ENCODE measurements at regions not wholly inside any gene's neighbourhood (a gene's known extent, or its start where the extent isn't known, plus 50 kb on each side); places are given as distances from the start of the nearest gene placed in this dataset.

DNA sequence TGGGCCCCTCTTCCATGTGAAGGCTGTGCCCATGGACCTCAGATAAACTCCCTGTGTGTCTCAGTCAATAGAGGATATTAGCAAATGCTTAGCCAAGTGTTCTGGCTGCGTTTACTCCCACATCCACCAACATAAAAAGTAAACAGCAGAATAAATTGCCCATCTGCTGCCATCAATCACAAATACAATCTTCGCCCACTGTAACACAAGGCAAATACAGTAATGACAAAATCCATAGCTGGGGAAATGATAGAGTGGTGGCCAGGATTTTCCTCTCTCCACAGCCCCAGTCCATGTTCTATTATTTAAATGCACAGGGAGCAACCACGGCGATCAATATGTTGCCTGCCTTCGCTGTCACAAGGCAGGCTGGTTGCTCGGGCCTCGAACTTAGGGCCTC is 376.5 kb downstream of the UQCRFS1 start:
- TF ChIP-seq, protein P1, sequence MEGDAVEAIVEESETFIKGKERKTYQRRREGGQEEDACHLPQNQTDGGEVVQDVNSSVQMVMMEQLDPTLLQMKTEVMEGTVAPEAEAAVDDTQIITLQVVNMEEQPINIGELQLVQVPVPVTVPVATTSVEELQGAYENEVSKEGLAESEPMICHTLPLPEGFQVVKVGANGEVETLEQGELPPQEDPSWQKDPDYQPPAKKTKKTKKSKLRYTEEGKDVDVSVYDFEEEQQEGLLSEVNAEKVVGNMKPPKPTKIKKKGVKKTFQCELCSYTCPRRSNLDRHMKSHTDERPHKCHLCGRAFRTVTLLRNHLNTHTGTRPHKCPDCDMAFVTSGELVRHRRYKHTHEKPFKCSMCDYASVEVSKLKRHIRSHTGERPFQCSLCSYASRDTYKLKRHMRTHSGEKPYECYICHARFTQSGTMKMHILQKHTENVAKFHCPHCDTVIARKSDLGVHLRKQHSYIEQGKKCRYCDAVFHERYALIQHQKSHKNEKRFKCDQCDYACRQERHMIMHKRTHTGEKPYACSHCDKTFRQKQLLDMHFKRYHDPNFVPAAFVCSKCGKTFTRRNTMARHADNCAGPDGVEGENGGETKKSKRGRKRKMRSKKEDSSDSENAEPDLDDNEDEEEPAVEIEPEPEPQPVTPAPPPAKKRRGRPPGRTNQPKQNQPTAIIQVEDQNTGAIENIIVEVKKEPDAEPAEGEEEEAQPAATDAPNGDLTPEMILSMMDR (IDR thresholded peaks at IDR 0.05; ENCODE audit: insufficient read depth, low read depth, low read length), result no peak
- no peak for DNase-seq (ENCODE audit: low read depth)
- H3K27me3 ChIP-seq (ENCODE audit: control insufficient read depth, insufficient read depth, low read length), result peaks cover 4% of the 10 kb centered on the region; the same call in 1 of the 2 replicates
- ChIA-PET POLR2A (no interaction called here), CTCF (interaction anchor here (1.2 kb wide), 1 partner anchor 11 kb away, joined by 3 read pairs; no protein-coding TSS in a partner anchor)
- H3K36me3 ChIP-seq (ENCODE audit: control insufficient read depth, insufficient read depth, low read length), result no peaks in the 10 kb centered on the region
- H3K4me3 ChIP-seq (ENCODE audit: low read depth, low read length), result no peak overlapping the region

DNA sequence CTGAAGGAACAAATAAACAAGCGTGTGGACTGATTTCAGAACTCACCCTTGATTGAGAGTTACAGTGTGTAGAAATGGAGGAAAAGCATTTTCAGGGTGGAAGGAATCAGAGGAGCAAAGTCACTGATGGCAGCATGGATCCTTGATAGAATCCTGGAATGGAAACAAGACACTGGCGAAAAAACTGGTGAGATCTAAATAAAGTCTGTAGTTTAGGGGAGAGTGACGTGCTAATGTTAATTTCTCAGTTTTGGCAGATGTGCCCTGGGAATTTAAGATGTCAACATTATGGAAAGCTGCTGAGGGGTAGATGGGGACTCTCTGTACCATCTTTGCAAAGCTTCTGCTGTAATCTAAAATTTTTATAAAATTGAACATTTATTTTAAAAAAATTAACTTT is 378.0 kb downstream of the UQCRFS1 start:
- Histone ChIP-seq H3K27me3 (ENCODE audit: control insufficient read depth, insufficient read depth, low read length) (peaks cover 4% of the 10 kb centered on the region; the same call in 1 of the 2 replicates), H3K36me3 (ENCODE audit: control insufficient read depth, insufficient read depth, low read length) (no peaks in the 10 kb centered on the region), H3K4me3 (ENCODE audit: low read depth, low read length) (no peak overlapping the region)
- TF ChIP-seq, protein P1 (IDR thresholded peaks at IDR 0.05; ENCODE audit: insufficient read depth, low read depth, low read length), result no peak
- DNase-seq (ENCODE audit: low read depth), result no peak
- POLR2A ChIA-PET, result no interaction called here
- CTCF ChIA-PET, result no interaction called here

DNA sequence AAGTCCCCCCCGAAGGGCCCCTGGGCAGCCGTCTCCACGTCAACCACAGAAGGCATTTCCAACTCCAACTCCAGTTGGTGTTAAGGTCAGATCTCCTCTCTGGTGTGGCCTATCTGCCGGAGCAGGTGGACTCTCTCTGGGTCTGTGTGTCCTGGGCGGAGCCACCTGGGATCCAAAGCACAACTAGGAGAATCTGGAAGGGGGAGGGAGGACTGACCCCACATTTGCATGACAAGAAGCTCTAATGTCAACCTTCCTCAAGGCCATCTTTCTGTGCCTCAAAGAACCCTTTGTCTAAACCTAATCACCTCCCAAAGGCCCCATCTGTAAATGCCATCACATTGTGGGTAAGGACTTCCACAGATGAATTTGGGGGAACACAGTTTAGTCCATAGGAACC is 381.5 kb downstream of the UQCRFS1 start:
- Histone ChIP-seq H3K36me3 (ENCODE audit: control insufficient read depth, insufficient read depth, low read length) (no peaks in the 10 kb centered on the region), H3K4me3 (ENCODE audit: low read depth, low read length) (no peak overlapping the region), H3K27me3 (ENCODE audit: control insufficient read depth, insufficient read depth, low read length) (0 out of 2 replicates have a peak, but pooled peaks cover 1% of the 10 kb centered on the region)
- CTCF ChIA-PET, result no interaction called here
- TF ChIP-seq, protein P1 (IDR thresholded peaks at IDR 0.05; ENCODE audit: insufficient read depth, low read depth, low read length), result no peak
- no peak for DNase-seq (ENCODE audit: low read depth)
- POLR2A ChIA-PET, result no interaction called here

DNA sequence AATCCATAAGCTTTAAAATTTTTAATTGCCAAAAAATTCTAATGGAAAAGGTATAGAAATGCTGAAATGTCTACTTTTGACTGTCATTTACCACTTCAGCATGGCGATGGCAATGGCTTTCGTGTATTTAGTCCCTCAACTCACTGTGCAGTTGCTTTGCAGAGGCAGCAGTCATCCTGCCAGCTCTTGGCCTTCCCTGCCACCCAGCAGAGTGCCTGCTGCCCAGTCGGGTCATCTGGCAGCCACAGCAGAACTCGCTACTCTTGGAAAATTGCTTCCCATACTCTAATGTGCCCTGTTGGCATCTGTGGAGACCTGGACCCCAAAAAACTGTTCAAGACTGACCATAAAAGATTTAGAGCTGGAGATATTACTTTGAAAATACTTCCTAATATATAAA is 383.2 kb downstream of the UQCRFS1 start:
- no peak for DNase-seq (ENCODE audit: low read depth)
- CTCF ChIA-PET, result no interaction called here
- POLR2A ChIA-PET, result no interaction called here
- Histone ChIP-seq H3K27me3 (ENCODE audit: control insufficient read depth, insufficient read depth, low read length) (no peaks in the 10 kb centered on the region), H3K36me3 (ENCODE audit: control insufficient read depth, insufficient read depth, low read length) (no peaks in the 10 kb centered on the region), H3K4me3 (ENCODE audit: low read depth, low read length) (no peak overlapping the region)
- TF ChIP-seq, protein P1 (IDR thresholded peaks at IDR 0.05; ENCODE audit: insufficient read depth, low read depth, low read length), result no peak

DNA sequence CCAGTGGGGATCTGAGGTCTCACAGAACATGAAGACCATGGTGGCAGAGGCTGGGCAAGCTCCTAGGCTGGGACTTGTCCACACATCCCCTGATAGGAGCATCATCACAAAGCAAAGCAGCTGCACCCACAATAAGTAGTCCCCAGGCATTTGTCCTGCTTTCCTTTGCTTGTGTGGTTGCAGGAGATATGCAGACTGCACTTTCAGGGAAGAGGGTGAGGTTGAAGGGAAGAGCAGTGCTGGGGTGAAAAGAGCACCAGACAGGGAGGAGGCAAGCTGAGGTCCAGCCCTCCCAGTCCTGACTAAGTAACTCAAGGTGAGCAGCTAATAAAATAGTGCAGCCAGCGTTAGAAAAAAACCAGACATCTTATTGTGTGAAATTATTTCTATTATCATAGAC is 383.6 kb downstream of the UQCRFS1 start:
- no peak for DNase-seq (ENCODE audit: low read depth)
- H3K36me3 ChIP-seq (ENCODE audit: control insufficient read depth, insufficient read depth, low read length), result no peaks in the 10 kb centered on the region
- TF ChIP-seq, protein P1 (IDR thresholded peaks at IDR 0.05; ENCODE audit: insufficient read depth, low read depth, low read length), result no peak
- no peaks in the 10 kb centered on the region for H3K27me3 ChIP-seq (ENCODE audit: control insufficient read depth, insufficient read depth, low read length)
- ChIA-PET POLR2A (no interaction called here), CTCF (no interaction called here)
- no peak overlapping the region for H3K4me3 ChIP-seq (ENCODE audit: low read depth, low read length)

Data from BJ (cell line).